Lung (tissue), 11 donors: ENCODE measurements at regions not wholly inside any gene's neighbourhood (a gene's known extent, or its start where the extent isn't known, plus 50 kb on each side); places are given as distances from the start of the nearest gene placed in this dataset.

Experiments
- ATAC-seq: fragments of 200-7000 bp; cut with Tn5 transposase; one replicate; pipeline ENCODE4 v1.9.1; 2020; ENCODE audit warnings: moderate number of reproducible peaks; ENCODE audit not compliant: insufficient read depth, low FRiP score
- DNase-seq, 3 donors: peaks; one replicate each; pipeline ENCODE4 v3.0.0-alpha.2; 2013 to 2017
- H3K27ac ChIP-seq, 2 donors: one replicate each; pipeline ENCODE4 v1.5.1; 2013; ENCODE audit warnings: mild to moderate bottlenecking in 2 of 2, moderate library complexity in 2 of 2, control low read depth in 1 of 2, inconsistent platforms in 1 of 2, low read depth in 1 of 2, low read length in 1 of 2
- H3K27me3 ChIP-seq, 3 donors: one replicate each; pipeline ENCODE4 v1.5.1; 2013; ENCODE audit warnings: low read length in 2 of 3; ENCODE audit not compliant: control insufficient read depth in 3 of 3, insufficient read depth in 3 of 3
- H3K36me3 ChIP-seq, 4 donors: one replicate each; pipeline ENCODE4 v1.5.1; 2013; ENCODE audit warnings: low read length in 4 of 4, mild to moderate bottlenecking in 1 of 4, moderate library complexity in 1 of 4; ENCODE audit not compliant: control insufficient read depth in 4 of 4, insufficient read depth in 4 of 4
- H3K4me1 ChIP-seq, 5 donors: one replicate each; pipeline ENCODE4 v1.5.1; 2013; ENCODE audit warnings: low read length in 5 of 5, mild to moderate bottlenecking in 2 of 5, moderate library complexity in 1 of 5; ENCODE audit not compliant: control insufficient read depth in 5 of 5, insufficient read depth in 5 of 5
- H3K4me3 ChIP-seq: one replicate; pipeline ENCODE4 v1.5.1; 2013; ENCODE audit warnings: mild to moderate bottlenecking, control low read depth, moderate library complexity
- H3K9ac ChIP-seq, 2 donors: one replicate each; pipeline ENCODE4 v1.5.1; 2013; ENCODE audit warnings: low read length in 2 of 2, control low read depth in 1 of 2; ENCODE audit not compliant: insufficient read depth in 1 of 2
- H3K9me3 ChIP-seq, 4 donors: one replicate each; pipeline ENCODE4 v1.5.1; 2013; ENCODE audit warnings: low read length in 3 of 4, mild to moderate bottlenecking in 1 of 4, moderate library complexity in 1 of 4; ENCODE audit not compliant: control insufficient read depth in 4 of 4, insufficient read depth in 3 of 4
- CTCF ChIP-seq: IDR thresholded peaks from 2 replicates; pipeline ENCODE4 v1.5.1; 2012; ENCODE audit warnings: mild to moderate bottlenecking; ENCODE audit errors: control extremely low read depth, extremely low read depth
- WGBS, 2 donors: extraction: QIAGEN DNeasy Blood & Tissue Kit; methylation state at CpG; one replicate each; pipeline ENCODE4 v1.1.7; 2013; 5-methylcytosine and 5-hydroxymethylcytosine counted together
- donor health status: control.
- donor health status: control.
- donor health status: Bipolar disorder and iron deficiency.
- donor health status: healthy.
- donor health status: DM: yes; HTN: yes; CAD: no.

DNA sequence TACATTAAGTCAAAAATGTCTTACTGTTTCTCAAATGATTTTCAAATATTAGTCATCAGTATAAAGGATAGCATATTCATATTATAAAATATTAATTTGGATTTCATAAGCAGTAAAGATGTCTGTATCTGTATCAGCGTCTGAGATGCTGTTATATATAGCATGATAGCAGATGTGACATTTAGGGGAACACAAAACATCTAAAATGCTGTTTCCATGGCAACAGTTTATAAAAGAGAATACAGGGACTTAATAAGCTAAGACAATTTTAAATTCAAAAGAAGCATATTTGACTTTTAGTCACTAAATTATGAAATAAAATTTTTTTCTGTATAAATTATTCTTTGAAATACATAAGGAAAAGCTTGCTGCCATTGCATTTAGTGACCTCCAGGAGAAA, 432.2 kb downstream of the PDGFC start:
- ATAC-seq: no peak
- TF ChIP-seq CTCF: no peak

DNA sequence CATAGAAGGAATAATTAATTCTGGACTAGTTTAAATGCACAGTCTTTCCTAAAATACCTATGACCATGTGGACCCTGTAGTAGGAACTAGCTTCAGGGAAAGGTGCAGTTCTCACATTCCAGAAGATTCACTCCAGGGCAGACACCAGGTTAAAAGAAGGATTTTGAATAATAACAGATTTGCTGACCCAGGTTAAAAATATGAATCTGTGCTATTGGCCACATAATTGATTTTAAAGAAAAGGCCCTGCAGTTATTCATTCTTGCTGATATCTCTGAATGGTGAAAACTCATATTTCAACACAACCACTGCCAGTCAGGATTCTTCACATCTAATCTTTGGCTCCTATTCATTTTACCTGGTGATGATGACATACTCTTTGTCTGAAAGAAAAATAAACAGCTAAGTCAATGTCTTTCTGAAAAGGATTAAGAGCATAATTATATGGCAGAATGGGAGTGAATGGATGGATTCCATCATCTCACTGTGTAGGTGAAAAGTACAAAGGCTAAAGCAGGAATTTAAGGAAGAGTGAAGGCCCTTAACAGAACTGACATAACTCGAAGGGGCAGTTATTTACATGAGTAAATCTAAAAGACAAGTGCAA, 432.8 kb downstream of the PDGFC start:
- Histone ChIP-seq H3K4me1 (peaks cover 0 to 5% (median 0%) of the 10 kb centered on the region in 5 donors), H3K9ac (no peak overlapping the region), H3K4me3 (no peak overlapping the region), H3K36me3 (no peaks in the 10 kb centered on the region), H3K27me3 (no peaks in the 10 kb centered on the region), H3K27ac (no peak overlapping the region), H3K9me3 (no peaks in the 10 kb centered on the region)
- DNase-seq (no peak), ATAC-seq (no peak)
- WGBS, 2 donors: 54 to 74% methylated on average over 1 of the region's 1 CpG
- TF ChIP-seq CTCF: no peak

More for the DNA sequence above, 432.2 kb downstream of the PDGFC start:
- peaks cover 0 to 5% (median 0%) of the 10 kb centered on the region in 5 donors for H3K4me1 ChIP-seq
- H3K9me3 ChIP-seq: no peaks in the 10 kb centered on the region
- no peak for DNase-seq
- no peak overlapping the region for H3K9ac ChIP-seq
- whole genome bisulfite sequencing, 2 donors: 82 to 84% methylated on average over 1 of the region's 1 CpG
- no peaks in the 10 kb centered on the region for H3K36me3 ChIP-seq
- no peak overlapping the region for H3K27ac ChIP-seq
- no peaks in the 10 kb centered on the region for H3K27me3 ChIP-seq
- H3K4me3 ChIP-seq: no peak overlapping the region

GRCh38 chr4:156538210-156538609, 433.4 kb downstream of the PDGFC start:
- WGBS, 2 donors: 78 to 88% methylated on average over 2 of the region's 2 CpGs

More at GRCh38 chr4:156538210-156538609, 433.4 kb downstream of the PDGFC start:
- H3K27ac ChIP-seq: no peak overlapping the region
- no peak overlapping the region for H3K9ac ChIP-seq
- no peaks in the 10 kb centered on the region for H3K27me3 ChIP-seq
- ATAC-seq: no peak
- no peak overlapping the region for H3K4me3 ChIP-seq
- no peak for DNase-seq
- H3K4me1 ChIP-seq: peaks cover 0 to 5% (median 0%) of the 10 kb centered on the region in 5 donors
- no peaks in the 10 kb centered on the region for H3K36me3 ChIP-seq
- H3K9me3 ChIP-seq: no peaks in the 10 kb centered on the region
- no peak for TF ChIP-seq CTCF
